SU-DHL-6 (cell line): ENCODE measurements at regions not wholly inside any gene's neighbourhood (a gene's known extent, or its start where the extent isn't known, plus 50 kb on each side); places are given as distances from the start of the nearest gene placed in this dataset.
A peak's percentile ranks its signal among the peaks of the same experiment; 100 is the strongest.

Source experiments
- H2AFZ ChIP-seq: fragments of 200-600 bp; sonication (generic); 2 replicates; pipeline ENCODE4 v1.6.1; 2014; ENCODE audit warnings: low read depth, mild to moderate bottlenecking, moderate library complexity, mixed read lengths, antibody characterized with exemption, low read length; ENCODE audit not compliant: severe bottlenecking
- H3F3A ChIP-seq: fragments of 200-600 bp; shearing (Covaris generic); 2 replicates; pipeline ENCODE4 v1.6.0; 2016; ENCODE audit warnings: antibody characterized with exemption, mild to moderate bottlenecking; ENCODE audit not compliant: insufficient read depth
- H3K27ac ChIP-seq: fragments of 200-600 bp; sonication (generic); 2 replicates; pipeline ENCODE4 v1.5.1; 2016; ENCODE audit warnings: low read depth, mild to moderate bottlenecking, low read length, moderate library complexity, mixed read lengths
- H3K27me3 ChIP-seq: fragments of 200-600 bp; sonication (generic), shearing (Covaris generic); 2 replicates; pipeline ENCODE4 v1.6.0; 2014; ENCODE audit warnings: mild to moderate bottlenecking, low read length
- H3K36me3 ChIP-seq: fragments of 200-600 bp; sonication (generic); 2 replicates; pipeline ENCODE4 v1.6.1; 2014; ENCODE audit warnings: mild to moderate bottlenecking, low read length, mixed read lengths
- H3K4me2 ChIP-seq: fragments of 300-600, 200-600 bp; shearing (Covaris generic), sonication (generic); 2 replicates; pipeline ENCODE4 v1.6.0; 2014; ENCODE audit warnings: low read length, low read depth, mild to moderate bottlenecking; ENCODE audit not compliant: poor library complexity, severe bottlenecking
- H3K4me3 ChIP-seq: fragments of 200-600 bp; sonication (generic); 2 replicates; pipeline ENCODE4 v1.5.1; 2014; ENCODE audit warnings: antibody characterized with exemption, low read length, mild to moderate bottlenecking, mixed read lengths; ENCODE audit not compliant: insufficient read depth, poor library complexity, severe bottlenecking
- H3K79me2 ChIP-seq: fragments of 200-600 bp; sonication (generic); 2 replicates; pipeline ENCODE4 v1.6.1; 2014; ENCODE audit warnings: mild to moderate bottlenecking, low read length, moderate library complexity; ENCODE audit not compliant: insufficient read depth
- H3K9ac ChIP-seq: fragments of 200-600 bp; sonication (generic); 2 replicates; pipeline ENCODE4 v1.7.0; 2014; ENCODE audit warnings: mild to moderate bottlenecking, low read length
- H3K9me2 ChIP-seq: fragments of 200-600 bp; sonication (generic); replicated peaks from 2 replicates; pipeline ENCODE4 v1.6.1; 2014; ENCODE audit warnings: low read length; ENCODE audit not compliant: insufficient read depth
- H3K9me3 ChIP-seq: fragments of 200-600 bp; sonication (generic); 2 replicates; pipeline ENCODE4 v1.6.1; 2014; ENCODE audit warnings: low read length, mixed read lengths; ENCODE audit not compliant: insufficient read depth
- H4K20me1 ChIP-seq: fragments of 200-600 bp; sonication (generic); 2 replicates; pipeline ENCODE4 v1.6.1; 2014; ENCODE audit warnings: low read depth, mild to moderate bottlenecking, antibody characterized with exemption, low read length, moderate library complexity, mixed read lengths
- EZH2phosphoT487 ChIP-seq: fragments of 200-600 bp; sonication (generic), shearing (Covaris generic); conservative IDR thresholded peaks from 2 replicates; pipeline ENCODE4 v1.6.1; 2018; ENCODE audit warnings: mild to moderate bottlenecking, antibody characterized with exemption, low read length, moderate library complexity, mixed read lengths
- TF ChIP-seq, protein P1 (sequence below): fragments of 200-600 bp; sonication (generic); IDR thresholded peaks from one replicate; pipeline ENCODE4 v1.5.1; 2017; ENCODE audit warnings: antibody characterized with exemption, mild to moderate bottlenecking, low read length, moderate library complexity; ENCODE audit not compliant: insufficient read depth, poor library complexity, severe bottlenecking

DNA sequence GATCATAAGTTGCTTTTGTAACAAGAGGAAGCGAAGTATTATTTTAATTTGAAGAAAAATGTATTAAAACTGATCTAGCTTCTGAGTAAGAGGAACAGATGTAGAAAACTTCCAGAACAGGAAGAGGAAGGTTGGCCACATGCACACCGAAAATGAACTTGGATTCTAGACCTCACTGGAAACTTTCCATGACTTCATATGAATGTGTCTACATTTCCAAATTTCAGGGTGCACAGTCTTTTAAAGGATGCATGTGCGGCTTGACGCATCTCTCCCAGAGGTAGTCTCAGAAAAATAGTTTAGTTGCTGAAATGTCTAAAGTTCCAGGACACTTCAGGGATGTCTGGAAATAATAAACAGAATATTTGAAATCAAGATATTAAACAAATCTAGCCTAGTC, 275.1 kb upstream of the MYOCD start:
- H3K9me3 ChIP-seq = no peaks in the 10 kb centered on the region
- H3K9me2 ChIP-seq = no peaks in the 10 kb centered on the region
- H4K20me1 ChIP-seq = no peaks in the 10 kb centered on the region
- no peak for TF ChIP-seq EZH2phosphoT487
- TF ChIP-seq, protein P1, sequence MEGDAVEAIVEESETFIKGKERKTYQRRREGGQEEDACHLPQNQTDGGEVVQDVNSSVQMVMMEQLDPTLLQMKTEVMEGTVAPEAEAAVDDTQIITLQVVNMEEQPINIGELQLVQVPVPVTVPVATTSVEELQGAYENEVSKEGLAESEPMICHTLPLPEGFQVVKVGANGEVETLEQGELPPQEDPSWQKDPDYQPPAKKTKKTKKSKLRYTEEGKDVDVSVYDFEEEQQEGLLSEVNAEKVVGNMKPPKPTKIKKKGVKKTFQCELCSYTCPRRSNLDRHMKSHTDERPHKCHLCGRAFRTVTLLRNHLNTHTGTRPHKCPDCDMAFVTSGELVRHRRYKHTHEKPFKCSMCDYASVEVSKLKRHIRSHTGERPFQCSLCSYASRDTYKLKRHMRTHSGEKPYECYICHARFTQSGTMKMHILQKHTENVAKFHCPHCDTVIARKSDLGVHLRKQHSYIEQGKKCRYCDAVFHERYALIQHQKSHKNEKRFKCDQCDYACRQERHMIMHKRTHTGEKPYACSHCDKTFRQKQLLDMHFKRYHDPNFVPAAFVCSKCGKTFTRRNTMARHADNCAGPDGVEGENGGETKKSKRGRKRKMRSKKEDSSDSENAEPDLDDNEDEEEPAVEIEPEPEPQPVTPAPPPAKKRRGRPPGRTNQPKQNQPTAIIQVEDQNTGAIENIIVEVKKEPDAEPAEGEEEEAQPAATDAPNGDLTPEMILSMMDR = no peak
- no peak overlapping the region for H3K4me2 ChIP-seq
- no peaks in the 10 kb centered on the region for H3K79me2 ChIP-seq
- H3K27ac ChIP-seq = no peak overlapping the region
- H3K36me3 ChIP-seq = no peaks in the 10 kb centered on the region
- no peaks in the 10 kb centered on the region for H3K27me3 ChIP-seq
- no peaks in the 10 kb centered on the region for H3F3A ChIP-seq
- no peak overlapping the region for H3K4me3 ChIP-seq
- H2AFZ ChIP-seq = no peak overlapping the region
- no peak overlapping the region for H3K9ac ChIP-seq

DNA sequence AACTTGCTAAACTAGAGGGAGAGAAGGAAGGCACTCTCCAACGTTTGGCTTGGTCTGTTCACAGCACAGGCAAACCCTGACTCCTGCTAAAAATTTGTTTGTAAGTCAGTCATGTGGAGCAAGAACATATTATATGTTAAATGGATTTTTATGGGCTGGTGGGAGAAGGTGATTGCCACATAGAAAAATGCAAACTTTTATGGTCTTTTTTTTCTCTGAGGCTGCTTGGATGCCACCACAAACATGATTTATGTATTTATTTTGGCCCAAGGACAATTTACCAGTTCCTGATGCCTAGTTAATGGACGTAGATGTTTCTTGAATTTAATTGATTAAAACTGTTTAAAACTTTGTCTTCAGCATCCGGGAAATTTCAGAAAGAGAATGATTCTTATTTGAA, 274.2 kb upstream of the MYOCD start:
- TF ChIP-seq EZH2phosphoT487 = no peak
- TF ChIP-seq, protein P1 = no peak
- H4K20me1 ChIP-seq = no peaks in the 10 kb centered on the region
- H3K9me2 ChIP-seq = no peaks in the 10 kb centered on the region
- H3K4me3 ChIP-seq = no peak overlapping the region
- H2AFZ ChIP-seq = no peak overlapping the region
- no peaks in the 10 kb centered on the region for H3K27me3 ChIP-seq
- no peaks in the 10 kb centered on the region for H3K9me3 ChIP-seq
- no peak overlapping the region for H3K27ac ChIP-seq
- H3F3A ChIP-seq = no peaks in the 10 kb centered on the region
- H3K36me3 ChIP-seq = no peaks in the 10 kb centered on the region
- no peak overlapping the region for H3K4me2 ChIP-seq
- no peaks in the 10 kb centered on the region for H3K79me2 ChIP-seq
- H3K9ac ChIP-seq = no peak overlapping the region

DNA sequence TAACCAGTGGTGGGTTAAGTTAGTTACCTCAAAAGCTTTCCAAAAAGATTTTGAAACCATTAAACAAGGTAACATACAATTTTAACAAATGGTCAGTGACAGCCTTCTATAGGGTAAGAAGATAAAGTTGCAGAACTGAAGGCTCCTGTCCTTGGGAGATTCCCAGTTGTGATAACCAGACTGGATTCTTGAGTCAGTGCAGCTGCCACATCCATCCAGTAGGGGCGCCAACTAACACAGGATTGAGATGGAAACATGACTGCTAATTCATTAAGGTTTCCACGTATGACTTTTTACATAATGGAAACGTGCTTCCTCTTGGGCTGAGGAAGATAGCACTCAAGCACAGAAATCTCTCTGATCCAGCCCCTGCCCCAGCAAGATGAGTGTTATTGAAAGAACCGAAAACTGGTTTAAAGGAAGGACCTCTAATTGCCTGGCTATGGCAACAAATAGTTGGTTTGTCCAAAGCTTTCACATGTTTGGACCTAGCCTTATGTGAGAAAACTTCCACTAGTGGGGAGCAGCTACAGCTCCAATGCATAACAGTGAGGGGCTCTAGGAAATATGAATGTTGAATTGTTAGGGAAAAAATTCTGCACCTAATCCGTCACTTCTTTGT, 269.8 kb upstream of the MYOCD start:
- Histone ChIP-seq H3K9me2 (no peaks in the 10 kb centered on the region), H3F3A (no peaks in the 10 kb centered on the region), H3K9me3 (no peaks in the 10 kb centered on the region), H3K9ac (no peak overlapping the region), H3K79me2 (no peaks in the 10 kb centered on the region), H3K4me3 (no peak overlapping the region), H3K27ac (no peak overlapping the region), H4K20me1 (no peaks in the 10 kb centered on the region), H2AFZ (no peak overlapping the region), H3K4me2 (no peak overlapping the region), H3K36me3 (no peaks in the 10 kb centered on the region), H3K27me3 (no peaks in the 10 kb centered on the region)
- TF ChIP-seq, protein P1 = peak; percentile 42
- TF ChIP-seq EZH2phosphoT487 = no peak
